Sigmoid colon (tissue), 6 donors: ENCODE measurements at regions not wholly inside any gene's neighbourhood (a gene's known extent, or its start where the extent isn't known, plus 50 kb on each side); places are given as distances from the start of the nearest gene placed in this dataset.

Experiments
- DNase-seq: peaks from one replicate; pipeline ENCODE4 v3.0.0-alpha.2; 2019
- H3K27ac ChIP-seq, 4 donors: fragments of 200-600 bp; sonication (generic); one replicate each; pipeline ENCODE4 v1.5.1; 2016 to 2019; ENCODE audit warnings: mild to moderate bottlenecking in 1 of 4
- H3K27me3 ChIP-seq, 3 donors: fragments of 200-600 bp; sonication (generic); one replicate each; pipeline ENCODE4 v1.5.1; 2019; ENCODE audit warnings: mild to moderate bottlenecking in 1 of 3
- H3K36me3 ChIP-seq, 4 donors: fragments of 200-600 bp; sonication (generic); one replicate each; pipeline ENCODE4 v1.5.1; 2016 to 2019
- H3K4me1 ChIP-seq, 4 donors: fragments of 200-600 bp; sonication (generic); one replicate each; pipeline ENCODE4 v1.5.1; 2017 to 2019
- H3K4me3 ChIP-seq, 4 donors: fragments of 200-600 bp; sonication (generic); one replicate each; pipeline ENCODE4 v1.5.1; 2017 to 2019; ENCODE audit warnings: mild to moderate bottlenecking in 2 of 4, moderate library complexity in 1 of 4
- H3K9me3 ChIP-seq, 4 donors: fragments of 200-600 bp in 3 of 4; sonication (generic) in 3 of 4; one replicate each; pipeline versions ENCODE4 v1.5.1 to v1.6.1; 2013 to 2019
- EP300 ChIP-seq, 4 donors: sonication (generic); formaldehyde crosslinking; IDR thresholded peaks; one replicate each; pipeline ENCODE4 v1.6.1; 2017; ENCODE audit warnings: antibody characterized with exemption in 4 of 4
- POLR2A ChIP-seq, 2 donors: fragments of 450-650 bp; IDR thresholded peaks; one replicate each; pipeline ENCODE4 v1.6.1; 2016; ENCODE audit warnings: antibody characterized with exemption in 2 of 2, mild to moderate bottlenecking in 2 of 2, moderate library complexity in 2 of 2
- POLR2AphosphoS5 ChIP-seq, 4 donors: sonication (generic); formaldehyde crosslinking; IDR thresholded peaks; one replicate each; pipeline ENCODE4 v1.6.1; 2017; ENCODE audit warnings: antibody characterized with exemption in 4 of 4
- WGBS, 2 donors: extraction: QIAGEN DNeasy Blood & Tissue Kit; methylation state at CpG; one replicate each; pipeline ENCODE4 v1.1.7; 2013; 5-methylcytosine and 5-hydroxymethylcytosine counted together
- intact Hi-C: fragments of 100-400 bp; cut with DNase I; formaldehyde crosslinking; loops from one replicate; pipeline ENCODE4 v1.15.1; 2023
- TF ChIP-seq, protein P1 (sequence below), 4 experiments: fragments of 450-650 bp in 3 of 4; fragments of 200-600 bp in 1 of 4; IDR thresholded peaks; one replicate each; pipeline ENCODE4 v1.5.1; 2016 to 2019; ENCODE audit warnings: antibody characterized with exemption in 4 of 4, mild to moderate bottlenecking in 3 of 4, moderate library complexity in 2 of 4
- donor health status: healthy with polysubstance abuse.
- donor health status: healthy.

DNA sequence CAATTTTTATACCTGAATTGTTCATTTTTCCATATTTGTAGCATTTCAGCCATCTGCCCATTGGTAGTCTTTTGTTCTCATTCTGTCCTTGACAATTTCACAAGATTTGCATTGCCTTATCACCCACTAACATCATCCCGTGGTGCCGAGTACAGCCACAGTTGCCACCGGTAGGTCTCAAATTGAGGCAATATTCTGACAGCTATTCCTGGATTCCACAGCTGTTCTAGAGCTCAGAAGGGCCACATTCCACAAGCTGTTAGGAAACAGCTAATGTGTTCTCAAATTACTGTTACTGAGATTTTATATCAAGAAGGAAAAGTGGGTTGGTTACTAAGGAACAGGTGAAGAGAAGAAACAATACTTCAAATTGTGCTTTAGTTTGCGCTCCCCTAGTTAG is 178.8 kb downstream of the RPRM start:
- no peaks in the 10 kb centered on the region for H3K9me3 ChIP-seq
- DNase-seq, result no peak
- peaks cover 0 to 16% (median 6%) of the 10 kb centered on the region in 4 donors for H3K4me1 ChIP-seq
- intact Hi-C loops, result loop anchor here (10.0 kb wide), 1 partner anchor 155 kb away; no protein-coding TSS in a partner anchor
- TF ChIP-seq POLR2A (IDR thresholded peaks at IDR 0.05) (no peak), POLR2AphosphoS5 (IDR thresholded peaks at IDR 0.05) (no peak), EP300 (IDR thresholded peaks at IDR 0.05) (no peak)
- TF ChIP-seq, protein P1, sequence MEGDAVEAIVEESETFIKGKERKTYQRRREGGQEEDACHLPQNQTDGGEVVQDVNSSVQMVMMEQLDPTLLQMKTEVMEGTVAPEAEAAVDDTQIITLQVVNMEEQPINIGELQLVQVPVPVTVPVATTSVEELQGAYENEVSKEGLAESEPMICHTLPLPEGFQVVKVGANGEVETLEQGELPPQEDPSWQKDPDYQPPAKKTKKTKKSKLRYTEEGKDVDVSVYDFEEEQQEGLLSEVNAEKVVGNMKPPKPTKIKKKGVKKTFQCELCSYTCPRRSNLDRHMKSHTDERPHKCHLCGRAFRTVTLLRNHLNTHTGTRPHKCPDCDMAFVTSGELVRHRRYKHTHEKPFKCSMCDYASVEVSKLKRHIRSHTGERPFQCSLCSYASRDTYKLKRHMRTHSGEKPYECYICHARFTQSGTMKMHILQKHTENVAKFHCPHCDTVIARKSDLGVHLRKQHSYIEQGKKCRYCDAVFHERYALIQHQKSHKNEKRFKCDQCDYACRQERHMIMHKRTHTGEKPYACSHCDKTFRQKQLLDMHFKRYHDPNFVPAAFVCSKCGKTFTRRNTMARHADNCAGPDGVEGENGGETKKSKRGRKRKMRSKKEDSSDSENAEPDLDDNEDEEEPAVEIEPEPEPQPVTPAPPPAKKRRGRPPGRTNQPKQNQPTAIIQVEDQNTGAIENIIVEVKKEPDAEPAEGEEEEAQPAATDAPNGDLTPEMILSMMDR (IDR thresholded peaks at IDR 0.05), result no peak
- no peaks in the 10 kb centered on the region for H3K36me3 ChIP-seq
- no peak overlapping the region for H3K4me3 ChIP-seq
- no peak overlapping the region for H3K27ac ChIP-seq
- WGBS, 2 donors, result 89 to 95% methylated on average over 4 of the region's 4 CpGs
- H3K27me3 ChIP-seq, result no peaks in the 10 kb centered on the region

DNA sequence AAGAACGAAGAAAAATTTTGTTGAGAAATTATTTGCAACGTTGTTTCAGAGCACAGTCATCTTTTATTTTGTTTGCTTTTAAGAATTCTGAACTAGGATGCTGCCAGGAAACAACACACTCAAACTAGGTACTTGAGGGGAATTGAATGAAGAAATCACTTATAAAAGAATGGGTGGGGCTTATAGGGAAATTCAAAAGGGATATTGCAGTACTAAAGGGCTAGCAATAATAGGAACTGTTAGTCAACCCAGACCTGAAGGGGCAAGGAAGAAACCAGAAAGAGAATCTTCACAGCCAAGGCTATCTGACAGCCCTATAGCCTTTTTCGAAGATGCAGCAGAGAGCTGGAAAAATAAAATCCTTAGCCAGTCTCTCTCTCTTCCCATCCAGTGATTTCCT is 179.3 kb downstream of the RPRM start:
- Histone ChIP-seq H3K27me3 (no peaks in the 10 kb centered on the region), H3K36me3 (no peaks in the 10 kb centered on the region), H3K9me3 (no peaks in the 10 kb centered on the region), H3K27ac (no peak overlapping the region), H3K4me1 (peaks cover 0 to 16% (median 6%) of the 10 kb centered on the region in 4 donors), H3K4me3 (no peak overlapping the region)
- no peak for TF ChIP-seq POLR2A (IDR thresholded peaks at IDR 0.05)
- TF ChIP-seq POLR2AphosphoS5 (IDR thresholded peaks at IDR 0.05), result no peak
- no peak for TF ChIP-seq EP300 (IDR thresholded peaks at IDR 0.05)
- TF ChIP-seq, protein P1 (IDR thresholded peaks at IDR 0.05), result no peak
- no peak for DNase-seq
- intact Hi-C loops, result no loop called here
- WGBS, 2 donors, result 73 to 80% methylated on average over 3 of the region's 3 CpGs

GRCh38 chr2:153294199-153294786 is 184.3 kb downstream of the RPRM start:
- DNase-seq, result no peak
- Histone ChIP-seq H3K4me1 (peaks cover 0 to 16% (median 6%) of the 10 kb centered on the region in 4 donors), H3K9me3 (no peaks in the 10 kb centered on the region), H3K4me3 (no peak overlapping the region), H3K36me3 (no peaks in the 10 kb centered on the region), H3K27ac (no peak overlapping the region), H3K27me3 (no peaks in the 10 kb centered on the region)
- no peak for TF ChIP-seq POLR2AphosphoS5 (IDR thresholded peaks at IDR 0.05)
- no peak for TF ChIP-seq EP300 (IDR thresholded peaks at IDR 0.05)
- TF ChIP-seq POLR2A (IDR thresholded peaks at IDR 0.05), result no peak
- intact Hi-C loops, result no loop called here
- 34 to 55% methylated on average over 2 of the region's 2 CpGs for WGBS, 2 donors

DNA sequence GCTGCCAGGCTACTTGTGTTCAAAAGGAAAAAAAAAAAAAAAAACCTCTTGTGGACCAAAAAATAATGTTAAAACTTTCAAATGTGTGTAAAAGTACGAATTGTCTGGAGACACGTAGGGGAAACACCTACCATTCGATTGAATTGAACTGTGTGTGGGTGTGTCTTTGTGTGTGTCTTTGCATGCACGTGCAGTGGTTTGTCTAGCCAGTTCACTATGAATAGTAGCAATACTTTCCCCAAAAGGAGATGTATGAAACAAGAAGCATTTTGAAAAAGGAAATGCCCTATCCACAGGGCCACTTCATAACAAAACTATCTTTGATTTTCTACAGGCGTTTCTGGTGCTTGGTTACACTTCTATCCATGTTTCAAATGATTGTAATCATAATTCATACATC is 186.8 kb downstream of the RPRM start:
- intact Hi-C loops, result no loop called here
- TF ChIP-seq, protein P1 (IDR thresholded peaks at IDR 0.05), result no peak
- TF ChIP-seq POLR2A (IDR thresholded peaks at IDR 0.05), result no peak
- no peak for TF ChIP-seq POLR2AphosphoS5 (IDR thresholded peaks at IDR 0.05)

GRCh38 chr2:153287109-153287801 is 191.3 kb downstream of the RPRM start:
- Histone ChIP-seq H3K4me3 (no peak overlapping the region), H3K4me1 (no peaks in the 10 kb centered on the region), H3K36me3 (no peaks in the 10 kb centered on the region), H3K27ac (no peak overlapping the region), H3K27me3 (no peaks in the 10 kb centered on the region), H3K9me3 (peaks cover 0 to 10% (median 0%) of the 10 kb centered on the region in 4 donors)
- WGBS, 2 donors, result 47 to 48% methylated on average over 24 of the region's 24 CpGs
- no peak for TF ChIP-seq POLR2A (IDR thresholded peaks at IDR 0.05)
- TF ChIP-seq POLR2AphosphoS5 (IDR thresholded peaks at IDR 0.05), result no peak
- no peak for TF ChIP-seq EP300 (IDR thresholded peaks at IDR 0.05)
- TF ChIP-seq, protein P1 (IDR thresholded peaks at IDR 0.05), result no peak
- intact Hi-C loops, result no loop called here
- DNase-seq, result no peak

More for the DNA sequence above, 186.8 kb downstream of the RPRM start:
- no peaks in the 10 kb centered on the region for H3K9me3 ChIP-seq
- H3K27me3 ChIP-seq, result no peaks in the 10 kb centered on the region
- H3K36me3 ChIP-seq, result no peaks in the 10 kb centered on the region
- H3K4me1 ChIP-seq, result peaks cover 0 to 4% (median 2%) of the 10 kb centered on the region in 4 donors
- H3K4me3 ChIP-seq, result no peak overlapping the region
- 37 to 69% methylated on average over 5 of the region's 5 CpGs for WGBS, 2 donors
- no peak for DNase-seq
- H3K27ac ChIP-seq, result no peak overlapping the region
